LNCAP (cell line): ENCODE measurements at regions not wholly inside any gene's neighbourhood (a gene's known extent, or its start where the extent isn't known, plus 50 kb on each side); places are given as distances from the start of the nearest gene placed in this dataset.

Experiments
- CTCF ChIP-seq: fragments of 450-650 bp; IDR thresholded peaks from 2 replicates; pipeline ENCODE4 v1.5.1; 2017; ENCODE audit warnings: mild to moderate bottlenecking

DNA sequence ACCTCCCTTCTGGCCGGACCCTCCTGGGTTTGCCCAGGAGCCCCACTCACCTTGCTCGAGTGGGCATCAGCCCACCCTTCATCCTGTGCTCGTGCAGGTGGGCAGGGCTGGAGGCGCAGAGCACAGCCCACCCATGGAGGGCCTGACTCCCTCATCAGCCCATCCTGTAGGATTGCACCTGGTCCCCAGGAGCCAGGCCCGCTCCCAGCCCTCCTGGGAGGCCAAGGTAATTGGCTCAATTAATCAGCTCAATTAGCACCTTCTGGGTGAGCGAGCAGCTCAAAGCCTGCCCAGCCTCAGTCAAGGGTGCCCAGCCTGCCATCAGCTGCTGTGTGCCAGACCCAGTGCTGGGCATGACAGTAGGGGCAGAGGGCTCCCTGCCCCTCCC, 58.1 kb upstream of the NECTIN1 start:
- TF ChIP-seq CTCF, result no peak

DNA sequence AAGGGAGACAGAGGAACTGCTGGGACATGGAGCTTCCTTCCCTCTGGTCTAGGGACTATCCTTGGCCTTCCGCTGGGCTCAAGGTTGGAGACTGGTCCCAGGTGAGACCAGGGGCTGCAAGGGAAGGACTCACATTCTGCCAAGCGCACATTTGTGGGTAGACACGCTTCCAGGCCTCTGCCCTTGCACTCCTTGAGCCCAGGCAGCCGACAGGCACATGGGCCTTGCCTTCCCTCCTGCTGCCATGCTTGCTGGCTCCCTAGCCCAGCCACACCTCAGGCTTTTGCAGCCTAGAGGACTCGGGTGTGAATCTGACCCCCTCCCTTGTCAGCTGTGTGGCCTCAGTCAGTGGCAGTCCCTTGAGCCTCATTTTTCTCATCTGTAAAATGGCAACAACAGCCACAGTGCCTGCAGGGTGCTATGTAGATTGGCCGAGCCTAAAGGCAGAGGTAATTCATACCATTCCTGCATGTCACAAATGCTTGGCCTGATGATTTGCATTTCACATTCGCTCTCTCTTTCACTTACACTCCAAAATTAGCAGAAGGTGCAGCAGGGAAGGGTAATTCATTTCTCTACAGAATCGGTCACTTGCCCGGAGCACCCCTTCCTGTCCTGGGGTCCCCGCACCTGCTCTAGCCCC, 57.6 kb upstream of the NECTIN1 start:
- no peak for TF ChIP-seq CTCF

DNA sequence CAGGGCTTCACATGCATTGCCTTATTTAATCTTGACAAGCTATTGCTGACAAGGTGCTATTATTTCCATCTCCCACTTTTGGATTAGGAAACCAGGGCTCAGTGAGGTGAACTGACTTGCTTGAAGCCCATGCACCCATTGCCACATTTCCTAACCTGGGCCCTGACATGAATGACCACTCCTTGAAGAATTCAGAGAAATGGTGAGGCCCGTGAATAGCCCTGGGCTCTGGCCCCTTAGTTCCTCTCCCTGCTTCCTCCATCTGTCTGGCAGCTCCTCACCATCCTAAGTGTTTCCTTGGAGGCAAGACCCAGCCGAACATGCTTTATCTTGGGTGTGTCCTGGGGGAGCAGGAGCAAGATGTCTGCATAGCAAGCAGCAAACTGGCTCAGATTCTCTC, 56.1 kb upstream of the NECTIN1 start:
- TF ChIP-seq CTCF, result no peak

GRCh38 chr11:119784421-119784820, 55.4 kb upstream of the NECTIN1 start:
- TF ChIP-seq CTCF, result no peak

- TF ChIP-seq CTCF, result no peak
These were observed 54.7 kb upstream of the NECTIN1 start for GRCh38 chr11:119783466-119784400.

DNA sequence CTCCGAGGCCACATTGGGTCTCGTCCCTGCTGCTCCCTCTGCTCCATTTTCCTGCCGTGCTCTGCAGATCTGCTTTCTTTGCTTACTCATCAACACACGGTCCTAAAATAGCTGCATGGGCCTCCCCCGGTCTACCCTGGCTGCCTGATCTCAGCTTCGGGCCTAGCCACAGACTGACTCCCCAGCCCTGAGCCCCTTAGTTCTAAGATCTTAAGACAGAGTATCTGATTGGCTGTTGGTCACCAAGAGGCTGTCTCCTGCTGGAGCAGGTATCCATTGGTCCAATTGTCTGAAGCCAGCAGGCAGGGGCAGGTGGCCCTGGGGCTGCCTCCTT, 53.7 kb upstream of the NECTIN1 start:
- no peak for TF ChIP-seq CTCF

- TF ChIP-seq CTCF, result no peak
These were observed 53.2 kb upstream of the NECTIN1 start for GRCh38 chr11:119782006-119782738.
